Liver (tissue), 3 donors: ENCODE measurements at regions not wholly inside any gene's neighbourhood (a gene's known extent, or its start where the extent isn't known, plus 50 kb on each side); places are given as distances from the start of the nearest gene placed in this dataset.

ENCODE experiments used
- ATF3 ChIP-seq: IDR thresholded peaks from 2 replicates; pipeline ENCODE4 v1.6.1; 2016; ENCODE audit warnings: antibody characterized with exemption
- CTCF ChIP-seq: fragments of 150-350 bp; IDR thresholded peaks from 2 replicates; pipeline ENCODE4 v1.5.1; 2017; ENCODE audit warnings: improper control_type of control experiment, low read depth, low read length; ENCODE audit not compliant: missing input control
- MAX ChIP-seq: IDR thresholded peaks from 2 replicates; pipeline ENCODE4 v1.6.1; 2016; ENCODE audit warnings: antibody characterized with exemption
- REST ChIP-seq: IDR thresholded peaks from 2 replicates; pipeline ENCODE4 v1.6.1; 2016; ENCODE audit warnings: antibody characterized with exemption, mild to moderate bottlenecking
- SP1 ChIP-seq: IDR thresholded peaks from 2 replicates; pipeline ENCODE4 v1.6.1; 2018; ENCODE audit warnings: antibody characterized with exemption, mild to moderate bottlenecking
- TAF1 ChIP-seq: conservative IDR thresholded peaks from 2 replicates; pipeline ENCODE4 v1.6.1; 2016; ENCODE audit warnings: antibody characterized with exemption, mild to moderate bottlenecking
- donor health status: healthy.
- donor health status: healthy.

GRCh38 chr1:213829780-213830179, 158.0 kb upstream of the PROX1 start:
- no peak for TF ChIP-seq ATF3
- no peak for TF ChIP-seq REST
- TF ChIP-seq CTCF, result no peak
- TF ChIP-seq MAX, result no peak
- TF ChIP-seq TAF1, result no peak
- no peak for TF ChIP-seq SP1
